Mucosa of stomach (tissue), 1 donor: ENCODE measurements at regions not wholly inside any gene's neighbourhood (a gene's known extent, or its start where the extent isn't known, plus 50 kb on each side); places are given as distances from the start of the nearest gene placed in this dataset.

Experiments
- H3K27me3 ChIP-seq: one replicate; pipeline ENCODE4 v1.7.0; 2013; ENCODE audit warnings: mild to moderate bottlenecking, low read length; ENCODE audit not compliant: control insufficient read depth, insufficient read depth
- H3K36me3 ChIP-seq: one replicate; pipeline ENCODE4 v1.7.0; 2013; ENCODE audit warnings: low read length; ENCODE audit not compliant: control insufficient read depth, insufficient read depth
- H3K4me1 ChIP-seq: one replicate; pipeline ENCODE4 v1.7.0; 2013; ENCODE audit warnings: mild to moderate bottlenecking, low read length; ENCODE audit not compliant: control insufficient read depth, insufficient read depth
- H3K4me3 ChIP-seq: one replicate; pipeline ENCODE4 v1.7.0; 2013; ENCODE audit warnings: low read length
- H3K9ac ChIP-seq: one replicate; pipeline ENCODE4 v1.7.0; 2013; ENCODE audit warnings: mild to moderate bottlenecking, low read length, moderate library complexity
- H3K9me3 ChIP-seq: one replicate; pipeline ENCODE4 v1.7.0; 2013; ENCODE audit warnings: mild to moderate bottlenecking, low read length, moderate library complexity; ENCODE audit not compliant: control insufficient read depth
- donor health status: Pancreatic carcinoma.

- no peaks in the 10 kb centered on the region for H3K9me3 ChIP-seq
- no peak overlapping the region for H3K9ac ChIP-seq
- no peaks in the 10 kb centered on the region for H3K4me1 ChIP-seq
- no peak overlapping the region for H3K4me3 ChIP-seq
- no peaks in the 10 kb centered on the region for H3K36me3 ChIP-seq
- H3K27me3 ChIP-seq, result no peaks in the 10 kb centered on the region
These were observed 54.1 kb upstream of the EXOC2 start for GRCh38 chr6:747028-747427.

- Histone ChIP-seq H3K4me3 (no peak overlapping the region), H3K27me3 (no peaks in the 10 kb centered on the region), H3K9ac (no peak overlapping the region), H3K36me3 (no peaks in the 10 kb centered on the region), H3K9me3 (no peaks in the 10 kb centered on the region), H3K4me1 (no peaks in the 10 kb centered on the region)
These were observed 51.9 kb upstream of the EXOC2 start for GRCh38 chr6:744666-745353.

GRCh38 chr6:743320-744096 lies 50.6 kb upstream of the EXOC2 start:
- Histone ChIP-seq H3K9ac (no peak overlapping the region), H3K4me1 (no peaks in the 10 kb centered on the region), H3K27me3 (no peaks in the 10 kb centered on the region), H3K36me3 (no peaks in the 10 kb centered on the region), H3K4me3 (no peak overlapping the region), H3K9me3 (no peaks in the 10 kb centered on the region)
